HG03196 (cell line): ENCODE measurements at regions not wholly inside any gene's neighbourhood (a gene's known extent, or its start where the extent isn't known, plus 50 kb on each side); places are given as distances from the start of the nearest gene placed in this dataset.
"Not testable (repeated sequence)": the region's sequence is repeated elsewhere in the genome, so short reads cannot be mapped to it uniquely, and the experiment has no call there.

Experiments
- ATAC-seq: cut with Tn5 transposase; IDR thresholded peaks from one replicate; pipeline ENCODE4 v1.9.1; 2021; ENCODE audit not compliant: unreplicated experiment

DNA sequence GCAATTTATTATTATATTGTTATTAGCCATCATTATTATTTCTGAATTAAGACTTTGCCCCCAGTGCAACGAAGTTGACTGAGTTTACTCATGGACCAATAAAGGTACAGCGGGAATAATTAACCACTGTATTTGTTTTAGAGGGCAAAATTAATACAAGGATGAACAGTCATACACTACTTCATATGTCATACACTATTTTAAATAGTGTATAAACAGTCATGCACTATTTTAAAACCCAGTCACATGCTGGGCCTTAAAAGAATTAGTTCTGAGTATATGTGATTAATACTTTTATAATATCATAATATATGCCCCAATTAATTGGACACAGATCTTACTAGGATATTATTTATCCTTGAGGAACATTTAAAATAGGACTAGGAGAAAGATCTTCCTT, 125.3 kb upstream of the NANOGP8 start:
- ATAC-seq, result no peak

DNA sequence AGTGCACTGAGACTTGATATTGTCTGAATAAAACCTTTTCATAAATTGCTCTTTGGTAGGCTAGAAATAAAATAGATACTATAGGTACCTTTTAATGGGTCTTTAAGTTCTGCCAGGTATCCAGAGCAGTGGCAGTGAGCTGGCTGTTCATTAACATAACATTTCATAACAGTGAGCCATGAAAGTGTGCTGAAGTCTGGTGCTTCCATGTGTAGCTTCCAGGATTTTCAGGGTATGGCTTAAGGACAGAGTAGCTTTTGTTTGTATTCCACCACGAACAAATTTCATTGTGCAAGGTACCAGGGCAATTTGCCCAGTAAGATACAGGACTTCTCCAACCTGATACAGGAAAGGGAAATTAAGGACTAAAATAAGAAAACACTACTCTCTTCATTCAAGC, 124.7 kb upstream of the NANOGP8 start:
- no peak for ATAC-seq

DNA sequence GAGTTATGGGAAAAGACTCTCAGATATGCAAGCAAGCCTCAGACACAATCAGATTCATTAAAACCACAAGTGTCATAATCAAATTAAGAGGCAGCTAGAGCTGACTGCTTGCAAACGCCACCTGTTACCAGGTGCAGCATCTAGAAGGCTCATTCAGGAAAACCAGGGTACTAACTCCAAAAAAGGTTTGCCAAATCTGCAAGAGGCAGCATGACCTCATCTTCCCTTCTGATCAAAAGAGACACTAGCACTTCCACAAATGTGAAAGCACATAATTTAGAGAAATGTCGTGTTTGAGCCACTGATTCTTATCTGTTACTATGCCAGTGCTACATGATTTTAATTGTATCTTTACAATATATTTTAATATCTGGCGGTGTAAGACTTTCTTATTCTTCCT, 123.3 kb upstream of the NANOGP8 start:
- no peak for ATAC-seq

DNA sequence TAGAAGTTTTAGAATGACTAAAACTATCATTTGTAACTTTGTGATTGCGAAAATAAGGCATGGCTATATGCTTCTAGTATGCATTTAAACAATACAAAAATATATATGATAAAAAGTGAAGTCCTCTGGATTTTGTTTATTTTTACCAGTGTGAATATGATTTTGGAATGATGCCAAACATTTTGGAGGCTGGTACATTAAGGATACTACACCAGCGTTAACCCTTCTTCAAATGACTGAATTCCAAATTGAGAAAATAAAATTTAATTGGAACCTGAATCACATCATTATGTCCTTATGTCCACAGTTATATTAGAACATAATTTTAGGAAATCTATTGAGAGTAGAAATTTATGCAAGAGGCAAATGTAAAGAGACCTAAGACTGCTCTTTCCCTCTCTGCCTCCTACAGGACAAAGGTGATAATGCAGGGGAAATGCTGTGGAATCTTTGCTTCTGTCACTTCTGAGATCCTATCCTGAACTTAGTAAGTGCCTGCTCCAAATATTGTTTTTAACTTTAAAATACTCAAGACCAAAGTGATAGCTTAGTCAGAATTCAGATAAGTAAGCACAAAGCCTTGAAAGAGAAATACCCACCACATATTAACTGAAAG, 121.1 kb upstream of the NANOGP8 start:
- no peak for ATAC-seq

DNA sequence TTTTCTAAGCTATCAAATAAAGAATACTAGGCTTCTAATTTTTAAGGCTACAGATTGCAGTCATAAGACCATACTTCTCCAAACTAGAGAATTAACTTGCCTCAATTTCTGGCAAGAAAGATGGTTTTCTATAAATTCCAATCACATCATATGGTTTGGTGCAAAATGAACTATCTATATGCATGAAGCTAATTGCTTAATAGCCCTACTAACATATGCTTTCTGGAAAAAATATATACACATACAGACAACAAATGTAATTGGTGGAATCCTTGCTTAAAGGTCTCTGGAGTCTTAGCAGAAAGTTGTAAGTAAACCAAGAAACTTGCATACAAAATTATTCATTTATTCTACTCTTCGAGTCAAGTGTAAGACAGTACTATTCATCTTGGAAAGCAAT, 113.1 kb upstream of the NANOGP8 start:
- no peak for ATAC-seq

DNA sequence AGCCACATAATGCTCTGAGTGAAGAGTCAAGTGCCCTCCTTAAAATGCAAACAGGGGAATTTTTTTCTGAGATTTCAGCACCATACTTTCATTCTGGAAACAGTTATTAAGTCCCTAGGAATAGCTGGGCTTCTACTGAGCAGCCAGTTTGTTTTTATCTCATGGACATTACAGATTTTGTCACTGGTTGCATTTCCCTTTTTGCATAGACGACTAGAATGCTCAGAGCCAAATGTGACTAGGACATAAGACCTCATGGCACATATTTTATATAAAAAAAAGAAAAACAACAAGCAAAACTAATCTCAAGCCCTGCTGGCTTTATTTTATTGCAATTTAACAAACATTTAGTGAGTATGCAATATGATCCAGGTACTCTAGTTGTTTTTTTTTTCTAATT, 112.7 kb upstream of the NANOGP8 start:
- ATAC-seq, result no peak

DNA sequence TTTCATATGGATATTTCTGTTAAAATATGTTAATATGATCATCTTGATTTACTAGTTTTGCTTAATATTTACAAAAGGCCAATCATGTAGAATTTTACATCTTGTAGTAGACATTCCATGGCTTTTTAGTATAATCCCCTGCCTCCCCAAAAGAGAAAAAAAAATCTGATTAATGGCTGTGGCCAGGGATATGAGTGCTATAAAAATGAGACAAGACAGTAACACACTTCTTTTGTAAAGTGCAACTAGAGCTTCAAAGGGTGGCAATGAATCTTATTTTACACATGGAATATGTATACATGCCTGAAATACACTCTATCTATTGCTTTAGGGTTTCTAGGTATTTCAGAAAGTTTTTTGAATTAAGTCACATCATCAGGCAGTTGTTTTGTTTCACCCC, 112.2 kb upstream of the NANOGP8 start:
- no peak for ATAC-seq

DNA sequence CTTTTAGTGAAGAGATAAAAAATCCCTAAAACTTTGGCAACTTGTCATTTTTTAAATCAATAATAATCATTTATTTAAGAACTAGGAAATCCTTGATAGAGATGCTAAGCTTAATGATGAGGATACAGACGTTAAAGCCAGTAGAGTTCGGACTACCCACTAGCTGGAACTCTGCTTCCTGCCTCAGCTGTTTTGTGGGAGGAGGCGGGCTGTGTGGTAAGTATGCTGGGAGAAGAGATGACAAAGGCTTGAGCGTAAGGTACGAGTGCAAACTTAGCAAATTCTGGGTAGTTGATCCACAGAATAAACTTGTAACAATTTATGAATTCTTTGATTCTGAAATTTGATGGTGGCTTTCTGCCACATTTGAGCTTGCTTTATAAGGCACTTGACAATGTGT, 111.2 kb upstream of the NANOGP8 start:
- ATAC-seq, result no peak

DNA sequence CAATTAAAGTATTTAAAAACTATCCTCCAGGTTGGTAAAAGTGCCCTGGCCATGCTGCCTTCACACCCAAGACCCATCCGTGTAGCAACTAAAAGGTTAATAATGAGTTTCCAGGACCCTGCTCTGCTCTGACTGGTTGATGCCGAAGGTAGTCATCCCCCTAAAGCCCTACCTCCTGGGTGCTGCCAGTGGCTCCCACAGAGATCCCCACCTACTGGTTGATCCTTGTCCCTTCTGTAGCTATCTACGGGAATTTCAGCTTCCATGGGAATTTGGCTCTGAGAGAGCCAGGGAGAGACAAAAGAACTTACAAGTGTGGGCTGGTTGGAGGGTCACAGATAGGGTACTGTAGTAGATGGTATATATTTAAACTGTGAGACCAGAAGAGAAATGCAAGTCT, 110.6 kb upstream of the NANOGP8 start:
- no peak for ATAC-seq

DNA sequence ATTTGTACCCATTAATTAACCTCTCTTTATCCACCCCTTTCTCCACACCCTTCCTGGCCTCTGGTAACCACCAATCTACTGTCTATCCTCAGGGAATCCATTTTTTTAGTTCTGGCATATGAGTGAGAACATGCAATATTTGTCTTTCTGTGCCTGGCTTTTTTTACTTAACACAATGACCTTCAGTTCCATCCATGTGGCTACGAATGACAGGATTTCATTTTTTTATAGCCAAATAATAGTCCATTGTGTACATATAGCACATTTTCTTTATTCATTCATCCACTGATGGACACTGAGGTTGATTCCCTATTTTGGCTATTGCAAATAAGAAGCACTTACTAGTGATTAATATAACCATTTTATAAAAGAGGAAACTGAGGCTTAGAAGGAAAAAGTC, 109.9 kb upstream of the NANOGP8 start:
- ATAC-seq, result no peak

DNA sequence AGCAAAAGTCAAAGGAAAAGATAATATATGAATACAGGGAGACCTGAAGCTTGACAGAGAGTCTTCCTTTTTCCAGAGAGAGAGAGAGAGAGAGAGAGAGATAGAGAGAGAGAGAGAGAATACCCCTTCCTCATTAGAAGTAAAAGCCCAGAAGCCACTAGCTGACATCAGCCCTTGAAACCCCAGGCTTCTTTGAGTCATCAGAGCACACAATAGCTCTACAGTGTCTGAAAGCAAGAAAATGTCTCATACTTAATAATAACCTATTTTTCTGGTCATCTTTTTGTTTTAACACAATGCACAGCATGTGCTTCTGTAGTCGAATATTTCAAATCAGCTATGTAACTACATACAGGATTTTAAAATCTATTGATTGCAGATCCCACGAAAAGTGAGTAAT, 109.2 kb upstream of the NANOGP8 start:
- no peak for ATAC-seq

DNA sequence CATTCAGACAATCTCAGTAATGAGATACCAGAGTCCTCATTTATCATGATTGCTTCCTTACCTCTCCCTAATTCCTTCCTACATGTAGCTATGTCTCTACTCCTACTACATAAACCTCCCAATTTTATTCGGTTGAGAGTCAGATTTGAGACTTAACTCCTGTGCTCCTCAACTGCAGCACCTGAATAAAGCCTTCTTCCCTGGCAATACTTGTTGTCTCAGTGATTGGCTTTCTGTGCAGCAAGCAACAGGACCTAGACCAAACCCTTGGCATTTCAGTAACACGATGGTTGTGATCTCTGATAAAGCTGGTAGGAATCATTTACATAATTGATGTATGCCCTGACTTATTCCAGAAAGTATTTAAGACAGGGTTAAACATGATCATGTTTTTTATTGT, 106.7 kb upstream of the NANOGP8 start:
- ATAC-seq, result no peak

DNA sequence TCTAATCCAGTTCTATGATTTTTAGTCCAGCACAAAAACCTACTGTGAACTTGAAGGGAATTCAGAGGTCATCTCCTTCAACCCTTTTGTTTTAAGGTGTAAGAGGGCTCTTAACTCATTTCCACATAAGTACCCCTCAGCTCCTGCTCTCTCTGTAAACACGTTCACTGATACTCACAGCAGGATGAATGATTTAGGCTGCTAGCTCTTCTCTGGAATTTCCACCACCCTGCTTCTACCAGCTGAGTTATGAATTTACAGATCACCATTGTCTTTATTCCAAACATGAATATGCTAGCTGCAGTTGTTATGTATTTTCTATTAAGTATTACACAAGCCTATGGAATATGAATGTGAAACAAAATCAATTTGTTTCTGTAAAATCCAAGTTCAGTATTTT, 101.3 kb upstream of the NANOGP8 start:
- ATAC-seq, result no peak

DNA sequence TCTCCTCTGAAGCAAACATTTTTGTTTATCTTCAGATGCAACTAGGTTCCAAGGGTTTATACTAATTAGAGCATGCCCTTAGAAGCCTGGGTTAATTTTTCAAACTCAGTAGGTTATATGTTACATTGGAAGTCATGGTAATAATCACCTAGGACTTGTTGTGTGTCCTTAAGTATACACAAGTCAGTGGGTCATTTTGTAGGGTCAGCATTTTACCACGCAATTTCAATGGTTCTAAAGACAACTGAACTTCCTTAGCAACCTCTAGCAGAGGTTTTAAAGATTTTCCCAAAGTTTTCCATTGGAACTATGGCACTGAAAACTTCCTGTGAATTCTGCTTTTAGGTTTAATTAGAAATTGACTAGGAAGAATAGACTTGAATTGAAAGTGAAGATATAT, 99.6 kb upstream of the NANOGP8 start:
- no peak for ATAC-seq

DNA sequence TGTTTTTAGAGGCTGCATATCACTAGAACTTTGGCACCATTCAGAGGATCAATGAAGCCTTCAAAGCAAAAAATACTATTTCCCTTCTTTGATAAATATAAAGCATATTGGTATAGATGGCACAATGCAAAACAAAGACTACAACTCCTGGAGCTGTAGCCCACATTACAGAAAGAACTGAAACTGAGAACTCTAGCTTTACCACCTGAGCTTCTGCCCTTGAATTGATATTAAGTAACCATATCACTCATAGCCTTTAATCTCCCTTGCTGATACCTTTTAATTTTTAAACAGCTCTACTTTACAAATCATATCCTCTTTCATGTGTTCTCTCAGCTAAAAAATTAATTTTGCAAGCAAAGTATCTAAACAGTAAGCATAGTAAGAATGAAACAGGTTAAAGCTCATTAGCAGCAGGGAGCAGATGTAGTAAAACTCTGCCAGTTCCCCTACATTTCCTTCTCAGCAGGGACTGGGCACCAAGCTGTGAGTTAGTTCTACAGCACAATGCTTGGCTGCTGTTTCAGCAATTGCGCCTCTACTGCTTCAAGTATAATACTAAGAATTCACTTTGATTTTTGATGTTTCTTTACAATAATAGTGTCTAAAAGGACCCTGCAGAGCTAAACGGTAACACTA, 97.9 kb upstream of the NANOGP8 start:
- peak; percentile 85 for ATAC-seq

DNA sequence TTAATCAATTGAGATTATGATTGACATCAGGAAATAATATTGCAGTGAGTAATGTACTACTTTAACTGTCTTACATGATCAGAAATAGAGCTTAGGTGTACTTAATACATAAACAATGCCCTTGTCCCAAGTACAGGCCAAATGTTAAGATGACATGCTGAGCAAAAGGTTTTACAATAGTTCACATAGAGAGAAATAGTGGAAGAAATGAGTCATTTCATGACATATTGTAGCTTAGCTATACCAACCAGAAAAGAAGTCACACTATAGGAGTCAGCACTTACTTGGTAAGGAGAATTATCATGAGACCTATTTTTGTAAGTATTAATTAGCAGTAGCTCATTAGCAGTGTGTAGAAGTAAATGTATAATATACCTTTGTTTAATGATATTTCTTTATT, 96.4 kb upstream of the NANOGP8 start:
- ATAC-seq, result peak; percentile 66

DNA sequence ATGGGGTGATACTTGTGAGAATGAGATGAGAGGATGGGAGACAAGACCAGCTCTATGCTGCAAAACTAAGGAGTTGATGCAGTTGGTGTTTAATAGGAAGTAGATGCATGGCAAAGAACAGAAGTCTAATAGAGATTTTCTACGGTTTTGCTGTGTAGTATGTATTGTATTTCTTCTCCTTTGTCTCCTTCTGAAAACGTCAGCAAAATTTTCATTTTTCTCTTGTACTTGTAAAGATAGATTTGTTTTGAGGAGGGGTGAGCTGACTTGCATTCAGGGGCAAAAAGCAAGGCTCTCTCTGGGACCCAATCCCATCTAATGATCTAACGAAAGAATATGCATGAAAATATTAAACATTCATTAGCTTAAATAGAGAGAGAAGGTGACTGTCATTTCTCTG, 94.6 kb upstream of the NANOGP8 start:
- no peak for ATAC-seq

DNA sequence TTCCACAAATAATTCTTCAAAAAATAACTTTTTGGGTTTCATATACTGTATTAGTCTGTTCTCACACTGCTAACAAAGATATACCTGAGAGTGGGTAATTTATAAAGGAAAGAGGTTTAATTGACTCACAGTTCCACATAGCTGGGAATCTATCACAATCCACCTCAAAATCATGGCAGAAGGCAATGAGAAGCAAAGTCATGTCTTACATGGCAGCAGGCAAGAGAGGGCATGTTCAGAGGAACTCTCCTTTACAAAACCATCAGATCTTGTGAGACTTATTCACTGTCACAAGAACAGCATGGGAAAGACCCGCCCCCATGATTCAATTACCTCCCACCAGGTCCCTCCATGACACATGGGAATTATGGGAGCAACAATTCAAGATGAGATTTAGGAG, 93.1 kb upstream of the NANOGP8 start:
- not testable (repeated sequence) for ATAC-seq

DNA sequence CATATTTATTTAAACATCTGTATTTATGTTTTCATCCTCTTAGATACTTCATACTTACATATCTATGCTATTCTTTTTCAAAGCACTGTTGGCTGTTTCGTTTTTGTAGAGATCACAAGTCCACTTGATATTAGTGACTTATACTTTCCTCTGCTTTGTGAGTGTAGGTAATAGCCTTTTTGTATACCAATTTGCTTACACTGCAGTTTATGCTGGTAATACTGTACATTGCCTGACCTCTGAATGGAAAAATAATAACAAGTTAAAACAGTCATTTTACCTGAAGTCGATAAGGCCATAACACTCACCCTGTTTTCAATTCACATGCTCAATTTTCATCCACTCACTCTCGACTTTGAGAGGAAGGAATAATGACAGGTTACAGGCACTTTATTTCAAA, 89.9 kb upstream of the NANOGP8 start:
- no peak for ATAC-seq

DNA sequence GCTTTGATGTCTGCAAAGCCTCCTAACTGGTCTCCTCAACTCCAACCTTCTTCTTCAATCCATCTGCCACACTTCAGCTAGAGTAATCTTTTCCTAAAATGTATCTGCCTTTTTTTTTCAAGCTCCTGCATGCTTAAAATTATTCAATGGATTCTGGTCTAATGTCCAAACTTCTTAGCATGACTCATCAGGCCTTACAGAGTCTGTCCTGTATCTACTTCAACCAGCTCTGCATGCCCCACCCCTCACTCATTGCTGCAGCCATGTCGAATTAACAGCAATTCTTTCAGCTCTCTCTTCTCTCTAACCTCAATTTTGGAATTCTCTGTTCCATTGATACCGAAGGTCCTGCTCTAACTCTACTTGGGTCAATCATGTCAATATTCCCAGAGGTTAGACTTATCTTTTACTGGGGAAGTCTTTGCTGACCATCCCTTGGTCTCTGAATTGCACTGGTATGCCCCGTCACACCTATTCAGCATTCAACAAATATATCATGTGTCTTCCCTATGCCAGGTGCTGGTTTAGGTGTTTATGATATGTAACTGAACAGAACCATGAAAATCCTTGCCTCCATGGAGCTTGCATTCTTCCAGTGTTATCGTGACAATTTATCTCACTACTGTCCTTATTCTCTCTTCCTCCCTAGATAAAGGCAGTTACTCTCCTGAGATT, 88.5 kb upstream of the NANOGP8 start:
- ATAC-seq, result no peak

DNA sequence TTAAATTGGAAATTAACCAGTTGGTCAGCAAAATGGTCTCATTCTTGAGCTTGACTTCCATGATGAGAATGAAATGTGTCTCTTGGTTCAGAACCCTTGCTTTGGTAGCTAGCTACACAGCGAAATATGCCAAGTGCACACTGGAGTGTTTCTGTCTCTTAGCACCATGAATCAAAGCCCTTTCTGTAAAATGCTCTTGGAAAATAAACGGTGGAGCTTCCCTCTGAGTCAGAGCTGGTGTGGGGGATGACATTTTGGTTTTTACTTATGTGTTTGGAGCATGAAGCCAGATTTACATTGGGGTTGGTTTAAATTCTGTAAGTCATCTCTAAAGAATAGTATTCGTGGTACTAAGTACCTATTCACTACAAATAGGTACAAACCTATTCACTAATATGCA, 85.1 kb upstream of the NANOGP8 start:
- ATAC-seq, result no peak

DNA sequence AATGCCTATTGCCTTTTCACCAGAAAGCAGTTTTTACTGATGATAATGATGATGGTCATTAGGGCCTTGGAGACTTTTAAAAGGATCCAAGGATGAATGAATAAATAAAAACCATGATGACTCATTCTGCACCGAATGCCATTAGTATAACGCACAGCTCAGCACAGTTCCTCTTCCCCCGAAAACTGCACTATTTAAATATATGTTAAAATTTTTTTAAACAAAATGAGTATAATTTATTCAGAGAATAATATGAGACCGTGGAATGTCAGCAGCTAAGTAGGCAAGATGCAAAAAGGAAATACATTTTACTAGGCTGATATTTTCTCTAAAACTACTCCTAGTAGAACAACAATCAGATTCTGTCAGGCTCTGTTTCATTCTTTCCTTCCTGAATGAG, 83.4 kb upstream of the NANOGP8 start:
- ATAC-seq, result no peak

DNA sequence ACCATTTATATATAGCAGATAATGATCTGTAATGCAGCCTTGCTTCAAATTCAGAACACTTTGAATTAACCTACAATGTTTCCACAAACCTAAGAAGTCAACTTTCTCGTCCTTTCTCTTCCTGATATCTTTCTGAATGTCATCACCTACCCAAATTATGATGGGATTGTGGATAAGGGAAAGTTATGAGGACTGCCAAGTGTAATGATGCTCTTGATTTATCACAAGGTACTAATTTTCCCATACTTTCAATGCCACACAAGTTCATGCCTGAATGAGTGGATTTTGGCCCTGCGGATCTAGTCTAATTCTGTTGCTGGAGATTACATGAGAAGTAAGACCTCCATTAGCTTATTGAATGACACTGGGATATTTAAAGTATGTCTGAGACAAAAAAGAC, 82.6 kb upstream of the NANOGP8 start:
- no peak for ATAC-seq
